Activated naive CD4-positive, alpha-beta T cell treated with Interleukin-2 at 50 U/mL for 16 hours (primary cell): ENCODE measurements at regions not wholly inside any gene's neighbourhood (a gene's known extent, or its start where the extent isn't known, plus 50 kb on each side); places are given as distances from the start of the nearest gene placed in this dataset.

Source experiments
- DNase-seq: peaks from one replicate; pipeline ENCODE4 v3.0.0-alpha.2; 2020

- peak; percentile 93 for DNase-seq
Measured at GRCh38 chr3:194769020-194769643, 83.4 kb downstream of the FAM43A start.

GRCh38 chr3:194772241-194773000 lies 86.7 kb downstream of the FAM43A start:
- no peak for DNase-seq

- DNase-seq: no peak
Measured at GRCh38 chr3:194773216-194773615, 87.5 kb downstream of the FAM43A start.

GRCh38 chr3:194773771-194774455 lies 88.2 kb downstream of the FAM43A start:
- DNase-seq: no peak

- DNase-seq: no peak
Measured at GRCh38 chr3:194775266-194775665, 89.6 kb downstream of the FAM43A start.

GRCh38 chr3:194775731-194776130 lies 90.0 kb downstream of the FAM43A start:
- DNase-seq: no peak

GRCh38 chr3:194777729-194778128 lies 92.0 kb downstream of the FAM43A start:
- DNase-seq: no peak

GRCh38 chr3:194779729-194780224 lies 94.1 kb downstream of the FAM43A start:
- no peak for DNase-seq

GRCh38 chr3:194780706-194781105 lies 95.0 kb downstream of the FAM43A start:
- no peak for DNase-seq

- no peak for DNase-seq
Measured at GRCh38 chr3:194781617-194782016, 95.9 kb downstream of the FAM43A start.

GRCh38 chr3:194782698-194783404 lies 97.2 kb downstream of the FAM43A start:
- DNase-seq: no peak

GRCh38 chr3:194784361-194784760 lies 98.7 kb downstream of the FAM43A start:
- no peak for DNase-seq

GRCh38 chr3:194785315-194785714 lies 99.6 kb downstream of the FAM43A start:
- no peak for DNase-seq

- DNase-seq: no peak
Measured at GRCh38 chr3:194787072-194787471, 101.4 kb downstream of the FAM43A start.

GRCh38 chr3:194787650-194788049 lies 102.0 kb downstream of the FAM43A start:
- DNase-seq: no peak

- DNase-seq: no peak
Measured at GRCh38 chr3:194792368-194792767, 106.7 kb downstream of the FAM43A start.

- no peak for DNase-seq
Measured at GRCh38 chr3:194797555-194798250, 112.0 kb downstream of the FAM43A start.

- DNase-seq: no peak
Measured at GRCh38 chr3:194798486-194798885, 112.8 kb downstream of the FAM43A start.

- no peak for DNase-seq
Measured at GRCh38 chr3:194800002-194800401, 114.3 kb downstream of the FAM43A start.

- no peak for DNase-seq
Measured at GRCh38 chr3:194801461-194802432, 116.1 kb downstream of the FAM43A start.

GRCh38 chr3:194804796-194805195 lies 119.1 kb downstream of the FAM43A start:
- DNase-seq: no peak
